GM19395 (cell line): ENCODE measurements at regions not wholly inside any gene's neighbourhood (a gene's known extent, or its start where the extent isn't known, plus 50 kb on each side); places are given as distances from the start of the nearest gene placed in this dataset.

Source experiments
- ATAC-seq: cut with Tn5 transposase; IDR thresholded peaks from one replicate; pipeline ENCODE4 v1.9.1; 2021; ENCODE audit warnings: mild to moderate bottlenecking, moderate library complexity; ENCODE audit not compliant: unreplicated experiment

GRCh38 chr12:30041096-30041495, 257.4 kb upstream of the TMTC1 start:
- ATAC-seq = no peak

DNA sequence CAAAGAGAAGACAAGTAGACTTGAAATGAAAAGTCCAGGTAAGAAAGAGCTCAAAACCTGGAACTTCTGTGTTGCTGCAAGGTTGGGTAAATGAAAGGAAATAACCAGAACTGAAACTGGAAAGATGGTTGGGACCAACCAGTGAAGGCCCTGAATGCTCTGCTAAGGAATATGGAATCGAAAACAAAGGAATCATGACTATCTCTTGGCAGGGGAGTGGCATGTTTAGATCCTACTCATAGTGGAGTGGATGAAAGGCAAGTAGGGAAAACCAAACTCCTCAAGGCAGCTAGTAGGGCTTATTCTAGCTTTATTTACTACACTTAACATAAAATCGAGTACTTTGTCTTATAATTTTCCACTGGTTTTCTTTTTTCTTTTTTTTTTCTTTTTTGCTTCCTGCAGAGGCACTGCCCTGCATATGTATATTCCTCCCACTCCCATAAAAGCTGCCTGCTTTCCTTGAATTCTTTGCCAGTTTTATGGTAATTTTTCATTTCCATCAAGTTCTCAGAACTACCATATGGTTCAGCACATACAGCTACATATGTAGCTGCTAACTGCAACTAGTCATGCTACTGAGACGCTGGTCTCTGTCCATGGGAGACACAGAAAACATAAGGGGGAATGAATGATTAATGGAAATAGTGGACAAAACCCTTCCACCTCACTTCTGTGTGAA, 247.1 kb upstream of the TMTC1 start:
- ATAC-seq = no peak

DNA sequence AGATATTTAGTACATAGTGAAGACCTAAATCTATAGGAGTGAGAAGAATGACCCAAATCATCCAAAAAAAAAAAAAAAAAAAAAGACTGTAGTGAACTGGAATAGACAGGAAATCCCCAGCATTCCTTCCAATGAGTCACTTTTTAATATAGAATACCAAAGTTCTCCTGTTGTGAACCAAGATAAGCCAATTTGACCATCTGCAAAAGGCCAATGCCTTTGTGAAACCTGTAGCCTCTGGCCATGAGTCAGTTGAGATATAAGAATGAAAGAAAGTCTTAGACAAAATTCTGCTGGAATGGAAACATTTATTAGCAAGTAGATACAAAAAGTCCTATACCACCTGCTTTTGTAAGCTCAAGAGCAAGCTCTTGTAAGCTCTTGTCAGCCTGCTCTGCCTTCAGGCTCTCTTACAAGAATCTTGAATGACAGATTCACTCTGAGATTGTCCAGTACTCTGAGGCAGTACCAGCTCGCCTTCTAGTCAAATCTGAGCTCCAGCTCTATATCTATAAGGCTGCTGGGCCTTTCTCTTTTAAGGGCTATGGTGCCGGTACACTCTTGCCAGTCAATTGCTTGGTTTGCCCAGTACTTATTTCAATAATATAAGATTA, 243.0 kb upstream of the TMTC1 start:
- ATAC-seq = no peak

DNA sequence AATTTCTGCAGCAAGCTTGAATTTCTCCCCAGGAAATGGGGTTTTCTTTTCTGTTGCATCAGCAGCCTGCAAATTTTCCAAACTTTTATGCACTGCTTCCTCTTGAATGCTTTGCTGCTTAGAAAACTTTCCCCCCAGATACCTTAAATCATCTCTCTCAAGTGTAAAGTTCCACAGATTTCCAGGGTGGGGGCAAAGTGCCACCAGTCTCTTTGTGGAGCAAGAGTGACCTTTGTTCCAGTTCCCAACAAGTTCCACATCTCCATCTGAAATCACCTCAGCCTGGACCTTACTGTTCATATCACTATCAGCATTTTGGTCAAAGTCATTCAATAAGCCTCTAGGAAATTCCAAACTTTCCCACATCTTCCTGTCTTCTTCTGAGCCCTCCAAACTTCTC, 241.6 kb upstream of the TMTC1 start:
- no peak for ATAC-seq

- ATAC-seq = no peak
These were observed 239.4 kb upstream of the TMTC1 start for GRCh38 chr12:30023186-30023585.

DNA sequence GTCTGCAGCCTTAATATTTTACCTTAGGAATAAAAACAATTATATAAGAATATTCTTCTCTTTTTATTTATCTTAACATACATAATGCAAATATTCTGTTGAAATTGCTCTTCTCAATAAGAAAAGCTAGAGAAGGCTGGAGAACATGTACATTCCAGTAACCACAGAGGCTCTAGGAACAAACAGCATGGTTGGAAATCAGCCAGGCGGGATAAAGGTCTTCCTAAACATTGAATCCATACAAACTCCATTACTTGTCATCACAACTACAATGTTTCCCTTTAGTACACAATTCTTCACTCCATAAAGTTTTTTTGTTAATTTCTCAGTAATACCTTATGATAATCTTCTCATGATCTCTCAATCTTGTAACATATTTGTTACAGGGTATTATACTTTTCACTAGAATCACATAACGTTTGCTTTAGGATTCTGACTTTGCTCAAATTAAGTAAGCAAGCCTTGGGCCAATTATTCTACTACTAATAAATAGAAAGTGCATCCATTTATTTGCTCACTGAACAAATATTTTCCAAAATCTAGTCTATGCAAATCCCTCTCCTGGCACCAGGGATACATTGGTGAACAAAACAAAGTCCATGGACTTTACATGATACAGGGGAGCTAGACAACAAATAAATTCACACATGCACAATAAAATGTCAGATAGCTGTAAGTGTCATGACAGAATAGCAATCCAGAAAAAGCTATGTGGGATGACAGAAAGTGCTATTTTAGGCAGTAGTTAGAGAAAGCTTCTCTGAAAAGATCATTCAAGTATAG, 237.5 kb upstream of the TMTC1 start:
- no peak for ATAC-seq

DNA sequence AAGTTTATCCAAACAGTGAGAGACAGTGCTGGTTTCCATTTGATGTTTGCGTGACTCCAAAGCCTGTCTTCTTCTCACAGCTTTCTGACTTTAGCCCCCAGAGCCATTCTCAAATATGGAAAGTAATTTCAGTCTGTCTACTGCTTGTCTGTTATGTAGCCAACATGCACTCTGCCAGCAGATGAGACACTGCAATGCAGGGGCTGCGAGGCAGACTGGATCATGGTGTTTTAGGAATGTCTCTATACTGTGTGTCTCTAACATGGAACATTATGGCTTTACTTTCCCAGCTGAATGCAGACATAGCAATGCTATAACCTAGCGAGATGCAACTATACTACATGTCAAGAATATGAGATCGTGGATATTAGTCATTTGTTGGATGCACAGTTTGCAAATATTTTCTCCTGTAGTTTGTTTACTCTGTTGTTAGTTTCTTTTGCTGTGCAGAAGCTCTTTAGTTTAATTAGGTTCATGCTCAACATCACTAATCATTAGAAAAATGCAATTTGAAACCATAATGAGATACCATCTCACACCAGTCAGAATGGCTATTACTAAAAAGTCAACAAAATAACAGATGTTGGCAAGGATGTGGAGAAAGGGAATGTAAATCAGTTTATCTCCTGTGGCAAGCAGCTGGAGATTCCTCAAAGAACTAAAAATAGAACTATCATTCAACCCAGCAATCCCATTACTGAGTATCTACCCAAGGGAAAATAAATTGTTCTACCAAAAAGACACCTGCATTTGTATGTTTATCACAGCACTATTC, 235.8 kb upstream of the TMTC1 start:
- ATAC-seq = no peak

DNA sequence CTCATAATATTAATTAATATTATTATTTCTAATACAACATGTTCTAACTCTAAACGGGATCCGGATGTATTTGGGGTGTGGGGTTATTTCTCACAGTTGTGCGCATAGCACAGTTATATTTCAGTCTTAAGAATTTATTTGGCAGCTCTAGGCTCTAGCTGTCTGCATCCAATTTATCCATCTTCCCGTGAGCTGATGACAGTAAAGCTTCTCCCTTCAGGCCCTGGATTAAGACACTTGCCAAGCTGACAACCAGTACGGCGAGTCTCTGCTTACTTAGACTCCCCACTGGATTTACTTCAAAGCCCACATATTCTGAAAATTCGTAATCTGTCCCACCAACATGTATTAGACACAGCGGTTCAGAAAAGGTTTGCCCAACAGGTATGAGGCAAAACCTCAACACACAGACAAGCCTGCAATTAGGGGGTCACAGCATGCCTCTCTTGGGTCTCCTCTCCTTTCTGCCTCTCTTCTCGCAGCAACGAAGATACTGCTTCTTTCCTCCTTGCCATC, 232.9 kb upstream of the TMTC1 start:
- ATAC-seq = no peak

DNA sequence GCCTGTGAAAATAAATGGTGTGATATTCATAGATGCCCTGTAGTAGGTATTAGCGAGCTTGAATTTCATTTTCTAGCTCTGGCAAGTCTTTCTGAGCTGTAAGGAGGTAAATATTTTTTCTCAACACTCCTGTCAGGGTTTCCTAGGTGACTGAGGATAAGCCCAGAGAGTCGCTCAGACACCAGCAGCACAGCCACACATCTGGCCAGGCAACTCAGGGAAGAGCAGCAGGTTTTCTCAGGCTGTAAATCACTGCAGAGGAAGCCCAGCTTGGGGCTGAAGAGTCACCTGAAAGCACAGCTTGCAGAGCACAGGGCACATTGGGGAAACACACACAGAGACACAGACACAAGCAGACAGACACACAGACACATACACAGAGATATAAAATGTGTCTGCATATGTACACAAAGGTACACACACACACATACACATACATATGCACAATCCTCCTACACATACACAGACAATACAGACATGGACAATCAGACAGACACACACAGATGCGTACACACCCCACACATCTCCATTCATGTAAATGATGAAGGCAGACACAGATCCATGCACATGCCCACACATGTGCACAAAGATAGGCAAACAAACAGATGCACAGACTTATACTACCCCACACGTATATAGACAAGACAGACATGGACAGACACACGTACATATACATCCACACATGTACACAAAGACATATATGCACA, 232.0 kb upstream of the TMTC1 start:
- ATAC-seq = no peak

- no peak for ATAC-seq
These were observed 231.2 kb upstream of the TMTC1 start for GRCh38 chr12:30014991-30015390.

- ATAC-seq = no peak
These were observed 229.2 kb upstream of the TMTC1 start for GRCh38 chr12:30012816-30013450.

- no peak for ATAC-seq
These were observed 226.6 kb upstream of the TMTC1 start for GRCh38 chr12:30010071-30011052.

GRCh38 chr12:30006021-30006420, 222.3 kb upstream of the TMTC1 start:
- no peak for ATAC-seq

DNA sequence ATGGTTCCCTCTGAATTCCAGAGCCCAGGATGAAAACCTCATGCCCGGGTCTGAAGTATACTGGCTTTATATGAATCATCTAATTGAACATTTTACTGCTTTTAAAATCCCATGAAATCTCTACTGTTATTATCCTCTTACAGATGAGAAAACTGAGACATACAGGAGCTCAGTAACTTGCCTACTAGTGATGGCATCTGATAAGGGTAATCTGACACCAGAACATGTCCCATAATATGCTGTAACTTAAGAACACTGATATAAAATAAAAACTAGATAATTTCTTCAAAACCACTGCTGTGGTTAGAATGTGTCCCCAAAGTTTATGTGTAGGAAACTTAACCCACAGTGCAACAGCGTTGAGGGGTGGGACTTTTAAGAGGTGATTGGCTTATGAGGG, 219.6 kb upstream of the TMTC1 start:
- ATAC-seq = no peak

GRCh38 chr12:30002677-30003076, 218.9 kb upstream of the TMTC1 start:
- ATAC-seq = no peak

GRCh38 chr12:30000401-30000800, 216.7 kb upstream of the TMTC1 start:
- ATAC-seq = no peak

DNA sequence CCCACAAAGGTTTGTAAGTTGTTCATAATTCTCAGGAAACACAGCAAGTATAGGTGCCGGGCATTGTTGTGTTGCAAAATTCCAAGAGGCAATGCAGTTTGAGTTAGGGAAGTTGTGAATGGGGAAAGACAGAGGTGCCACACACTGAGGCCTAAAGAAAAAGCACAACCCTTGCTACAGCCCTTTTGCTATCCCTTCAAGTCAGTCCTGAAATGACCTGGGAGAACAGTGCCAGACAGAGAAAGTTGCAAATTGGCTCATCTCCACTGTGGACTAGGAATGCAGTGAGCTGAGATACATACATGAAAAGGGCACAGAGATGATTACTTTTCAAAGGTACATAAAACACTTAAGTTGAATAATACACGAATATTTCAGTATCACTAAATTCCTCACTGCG, 213.3 kb upstream of the TMTC1 start:
- ATAC-seq = no peak

DNA sequence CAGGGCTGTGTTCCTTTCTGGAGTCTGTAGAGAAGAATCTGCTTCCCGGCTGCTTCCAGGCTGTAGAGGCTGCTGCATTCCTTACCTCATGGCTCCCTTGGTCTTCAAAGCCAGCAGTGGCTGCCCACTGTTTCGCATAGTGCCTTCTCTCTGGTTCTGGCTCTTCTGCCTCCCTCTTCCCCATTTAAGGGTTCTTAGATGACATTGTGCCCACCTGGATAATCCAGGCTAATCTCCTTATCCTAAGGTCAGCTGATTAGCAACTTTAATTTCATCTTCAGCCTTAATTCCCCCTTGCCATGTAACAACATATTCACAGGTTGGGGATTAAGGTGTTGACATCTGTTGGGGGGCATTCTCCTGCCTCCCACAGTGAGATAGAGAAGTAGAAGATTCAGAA, 208.6 kb upstream of the TMTC1 start:
- no peak for ATAC-seq

- no peak for ATAC-seq
These were observed 208.2 kb upstream of the TMTC1 start for GRCh38 chr12:29991924-29992323.
